ENCODE measurements at regions not wholly inside any gene's neighbourhood (a gene's known extent, or its start where the extent isn't known, plus 50 kb on each side); places are given as distances from the start of the nearest gene placed in this dataset.

DNA sequence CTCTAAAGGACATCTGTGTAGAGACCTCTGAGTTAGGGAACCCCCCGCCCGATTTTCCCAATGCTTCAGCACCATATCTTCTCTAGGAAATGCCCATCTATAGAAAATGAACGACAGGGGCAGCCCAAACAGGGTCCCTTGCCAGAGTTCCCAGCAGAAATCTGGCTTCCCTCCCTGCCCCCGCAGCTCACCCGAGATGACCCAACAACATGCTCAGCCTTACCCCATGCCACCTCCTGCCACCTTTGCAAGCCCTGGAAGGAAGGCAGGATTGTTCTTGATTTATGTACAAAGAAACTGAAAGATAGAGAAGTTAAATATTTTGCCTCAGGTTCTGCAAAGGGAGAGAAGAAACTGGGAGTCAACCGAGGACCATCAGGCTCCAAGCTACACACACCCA lies 105.6 kb upstream of the UQCRFS1 start:
- no peak for TF ChIP-seq ATF3 (CRISPR knock-in tag; conservative IDR thresholded peaks at IDR 0.05)
- no peak for TF ChIP-seq ETV6 (CRISPR knock-in tag; IDR thresholded peaks at IDR 0.05)
- no peak for TF ChIP-seq CREM (CRISPR knock-in tag; IDR thresholded peaks at IDR 0.05)
- TF ChIP-seq, protein P1, sequence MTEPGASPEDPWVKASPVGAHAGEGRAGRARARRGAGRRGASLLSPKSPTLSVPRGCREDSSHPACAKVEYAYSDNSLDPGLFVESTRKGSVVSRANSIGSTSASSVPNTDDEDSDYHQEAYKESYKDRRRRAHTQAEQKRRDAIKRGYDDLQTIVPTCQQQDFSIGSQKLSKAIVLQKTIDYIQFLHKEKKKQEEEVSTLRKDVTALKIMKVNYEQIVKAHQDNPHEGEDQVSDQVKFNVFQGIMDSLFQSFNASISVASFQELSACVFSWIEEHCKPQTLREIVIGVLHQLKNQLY (CRISPR knock-in tag; IDR thresholded peaks at IDR 0.05): no peak
- TF ChIP-seq ZMAT4 (CRISPR knock-in tag; IDR thresholded peaks at IDR 0.05): no peak
- no peak for TF ChIP-seq ZNF532 (CRISPR knock-in tag; IDR thresholded peaks at IDR 0.05; ENCODE audit: borderline replicate concordance)
- TF ChIP-seq ZNF423 (CRISPR knock-in tag; IDR thresholded peaks at IDR 0.05): no peak
- no peak for TF ChIP-seq GTF2I (CRISPR knock-in tag; conservative IDR thresholded peaks at IDR 0.05)
- TF ChIP-seq ZNF416 (CRISPR knock-in tag; IDR thresholded peaks at IDR 0.05): no peak
- TF ChIP-seq ZNF263 (CRISPR knock-in tag; IDR thresholded peaks at IDR 0.05; ENCODE audit: low read depth): no peak
- TF ChIP-seq TCF7 (CRISPR knock-in tag; IDR thresholded peaks at IDR 0.05; ENCODE audit: low read depth): no peak
- TF ChIP-seq NR2C2 (CRISPR knock-in tag; IDR thresholded peaks at IDR 0.05): no peak
- TF ChIP-seq ZNF512 (CRISPR knock-in tag; IDR thresholded peaks at IDR 0.05; ENCODE audit: borderline replicate concordance): no peak
- no peak for TF ChIP-seq MXD4 (CRISPR knock-in tag; IDR thresholded peaks at IDR 0.05; ENCODE audit: borderline replicate concordance)
- no peak for TF ChIP-seq FOXJ3 (CRISPR knock-in tag; IDR thresholded peaks at IDR 0.05; ENCODE audit: borderline replicate concordance)
- Mint-ChIP-seq H3K4me3 (no peak overlapping the region), H3K9me3 (no peaks in the 10 kb centered on the region), H3K4me1 (peaks cover 21% of the 10 kb centered on the region), H3K36me3 (no peaks in the 10 kb centered on the region), H3K27ac (no peak overlapping the region), H3K27me3 (ENCODE audit: low read depth) (no peaks in the 10 kb centered on the region; the same call in 1 of the 2 replicates)
- ChIA-PET CTCF (no interaction called here), POLR2A (no interaction called here)
- no peak for ATAC-seq
- DNase-seq (ENCODE audit: low spot score): no peak

DNA sequence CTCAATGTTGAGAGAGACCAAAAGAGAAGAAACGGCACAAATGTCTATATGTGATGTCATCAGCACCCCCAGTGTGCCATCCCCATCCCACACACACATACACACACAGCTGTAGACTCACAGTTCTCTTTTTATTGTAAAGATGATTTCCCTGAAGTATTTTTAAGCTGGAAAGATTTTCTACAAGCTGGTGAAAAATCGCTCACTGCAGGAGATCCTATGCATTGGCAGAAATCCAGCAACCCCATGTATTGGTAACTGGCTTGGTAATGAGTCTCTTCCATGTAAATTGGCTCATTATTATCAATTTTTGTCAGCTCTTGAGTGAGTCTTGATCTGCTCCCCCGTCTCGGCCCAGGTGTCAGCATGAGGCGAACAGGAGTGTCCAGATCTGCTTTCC lies 107.1 kb upstream of the UQCRFS1 start:
- POLR2A ChIA-PET: no interaction called here
- TF ChIP-seq, protein P2, sequence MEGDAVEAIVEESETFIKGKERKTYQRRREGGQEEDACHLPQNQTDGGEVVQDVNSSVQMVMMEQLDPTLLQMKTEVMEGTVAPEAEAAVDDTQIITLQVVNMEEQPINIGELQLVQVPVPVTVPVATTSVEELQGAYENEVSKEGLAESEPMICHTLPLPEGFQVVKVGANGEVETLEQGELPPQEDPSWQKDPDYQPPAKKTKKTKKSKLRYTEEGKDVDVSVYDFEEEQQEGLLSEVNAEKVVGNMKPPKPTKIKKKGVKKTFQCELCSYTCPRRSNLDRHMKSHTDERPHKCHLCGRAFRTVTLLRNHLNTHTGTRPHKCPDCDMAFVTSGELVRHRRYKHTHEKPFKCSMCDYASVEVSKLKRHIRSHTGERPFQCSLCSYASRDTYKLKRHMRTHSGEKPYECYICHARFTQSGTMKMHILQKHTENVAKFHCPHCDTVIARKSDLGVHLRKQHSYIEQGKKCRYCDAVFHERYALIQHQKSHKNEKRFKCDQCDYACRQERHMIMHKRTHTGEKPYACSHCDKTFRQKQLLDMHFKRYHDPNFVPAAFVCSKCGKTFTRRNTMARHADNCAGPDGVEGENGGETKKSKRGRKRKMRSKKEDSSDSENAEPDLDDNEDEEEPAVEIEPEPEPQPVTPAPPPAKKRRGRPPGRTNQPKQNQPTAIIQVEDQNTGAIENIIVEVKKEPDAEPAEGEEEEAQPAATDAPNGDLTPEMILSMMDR (IDR thresholded peaks at IDR 0.05): no peak
- TF ChIP-seq KAT7 (CRISPR knock-in tag; IDR thresholded peaks at IDR 0.05; ENCODE audit: borderline replicate concordance) (no peak), SP1 (CRISPR knock-in tag; conservative IDR thresholded peaks at IDR 0.05) (no peak), RELA (CRISPR knock-in tag; IDR thresholded peaks at IDR 0.05; ENCODE audit: borderline replicate concordance) (no peak), SMAD4 (CRISPR knock-in tag; IDR thresholded peaks at IDR 0.05) (no peak), ZNF138 (CRISPR knock-in tag; conservative IDR thresholded peaks at IDR 0.05) (no peak), E2F5 (CRISPR knock-in tag; IDR thresholded peaks at IDR 0.05) (no peak), HMGA2 (CRISPR knock-in tag; IDR thresholded peaks at IDR 0.05) (no peak), FOXJ3 (CRISPR knock-in tag; IDR thresholded peaks at IDR 0.05; ENCODE audit: borderline replicate concordance) (no peak), ZNF396 (CRISPR knock-in tag; IDR thresholded peaks at IDR 0.05; ENCODE audit: borderline replicate concordance) (no peak), NR1H2 (CRISPR knock-in tag; IDR thresholded peaks at IDR 0.05) (no peak)
- TF ChIP-seq, protein P3, sequence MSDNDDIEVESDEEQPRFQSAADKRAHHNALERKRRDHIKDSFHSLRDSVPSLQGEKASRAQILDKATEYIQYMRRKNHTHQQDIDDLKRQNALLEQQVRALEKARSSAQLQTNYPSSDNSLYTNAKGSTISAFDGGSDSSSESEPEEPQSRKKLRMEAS (CRISPR knock-in tag; IDR thresholded peaks at IDR 0.05): no peak

More for the DNA sequence above, 107.1 kb upstream of the UQCRFS1 start:
- no peaks in the 10 kb centered on the region for H3K9me3 Mint-ChIP-seq
- no peak overlapping the region for H3K27ac Mint-ChIP-seq
- ATAC-seq (no peak), DNase-seq (ENCODE audit: low spot score) (no peak)
- no peak overlapping the region for H3K4me3 Mint-ChIP-seq
- H3K4me1 Mint-ChIP-seq: peaks cover 16% of the 10 kb centered on the region
- H3K36me3 Mint-ChIP-seq: no peaks in the 10 kb centered on the region
- H3K27me3 Mint-ChIP-seq (ENCODE audit: low read depth): no peaks in the 10 kb centered on the region
- CTCF ChIA-PET: no interaction called here

All from WTC11 (cell line).